A673 (cell line): ENCODE measurements at regions not wholly inside any gene's neighbourhood (a gene's known extent, or its start where the extent isn't known, plus 50 kb on each side); places are given as distances from the start of the nearest gene placed in this dataset.

Experiments
- CTCF ChIP-seq: fragments of 300-800, 200-600 bp; sonication (generic); conservative IDR thresholded peaks from 2 replicates; pipeline ENCODE4 v1.5.1; 2017; ENCODE audit warnings: low read depth, mild to moderate bottlenecking, antibody characterized with exemption, low read length, moderate library complexity, mixed read lengths
- EZH2 ChIP-seq: fragments of 200-600 bp; sonication (generic); IDR thresholded peaks from 2 replicates; pipeline ENCODE4 v1.6.1; 2017; ENCODE audit warnings: borderline replicate concordance, low read depth, mild to moderate bottlenecking, mixed read lengths, antibody characterized with exemption, low read length; ENCODE audit not compliant: poor library complexity, severe bottlenecking

- no peak for TF ChIP-seq CTCF
- no peak for TF ChIP-seq EZH2
Measured at GRCh38 chr13:105497597-105497996, 1037.9 kb downstream of the EFNB2 start.
